Mesodermal cell (in vitro differentiated cells): ENCODE measurements at regions not wholly inside any gene's neighbourhood (a gene's known extent, or its start where the extent isn't known, plus 50 kb on each side); places are given as distances from the start of the nearest gene placed in this dataset.

Source experiments
- H3K27ac ChIP-seq: 2 replicates; pipeline ENCODE4 v1.7.0; 2013; ENCODE audit warnings: mild to moderate bottlenecking, low read depth, low read length, moderate library complexity; ENCODE audit not compliant: severe bottlenecking
- H3K36me3 ChIP-seq: 2 replicates; pipeline ENCODE4 v1.7.1; 2013; ENCODE audit warnings: mild to moderate bottlenecking, low read length, moderate library complexity; ENCODE audit not compliant: control insufficient read depth, insufficient read depth
- H3K4me1 ChIP-seq: one replicate; pipeline ENCODE4 v1.7.1; 2013; ENCODE audit warnings: mild to moderate bottlenecking, low read length; ENCODE audit not compliant: insufficient read depth, control insufficient read depth, poor library complexity, severe bottlenecking
- H3K4me3 ChIP-seq: 2 replicates; pipeline ENCODE4 v1.7.0; 2013; ENCODE audit warnings: low read length, control low read depth, mild to moderate bottlenecking; ENCODE audit not compliant: insufficient read depth, poor library complexity, severe bottlenecking; ENCODE audit errors: extremely low read depth
- H3K9me3 ChIP-seq: 2 replicates; pipeline ENCODE4 v1.7.1; 2013; ENCODE audit warnings: mild to moderate bottlenecking, low read length, moderate library complexity; ENCODE audit not compliant: control insufficient read depth
- WGBS, 2 experiments: methylation state at CpG; one replicate each; pipeline ENCODE4 v1.1.5; 2013; ENCODE audit warnings: missing lambda C conversion rate in 2 of 2; ENCODE audit not compliant: insufficient coverage in 2 of 2; 5-methylcytosine and 5-hydroxymethylcytosine counted together

GRCh38 chr12:107329569-107330324 is 236.4 kb upstream of the CRY1 start:
- H3K36me3 ChIP-seq: no peaks in the 10 kb centered on the region
- 88 to 100% methylated on average over 1 of the region's 1 CpG for WGBS, 2 experiments
- no peaks in the 10 kb centered on the region for H3K9me3 ChIP-seq
- peaks cover 24% of the 10 kb centered on the region for H3K4me1 ChIP-seq
- H3K27ac ChIP-seq: no peak overlapping the region
- no peak overlapping the region for H3K4me3 ChIP-seq

DNA sequence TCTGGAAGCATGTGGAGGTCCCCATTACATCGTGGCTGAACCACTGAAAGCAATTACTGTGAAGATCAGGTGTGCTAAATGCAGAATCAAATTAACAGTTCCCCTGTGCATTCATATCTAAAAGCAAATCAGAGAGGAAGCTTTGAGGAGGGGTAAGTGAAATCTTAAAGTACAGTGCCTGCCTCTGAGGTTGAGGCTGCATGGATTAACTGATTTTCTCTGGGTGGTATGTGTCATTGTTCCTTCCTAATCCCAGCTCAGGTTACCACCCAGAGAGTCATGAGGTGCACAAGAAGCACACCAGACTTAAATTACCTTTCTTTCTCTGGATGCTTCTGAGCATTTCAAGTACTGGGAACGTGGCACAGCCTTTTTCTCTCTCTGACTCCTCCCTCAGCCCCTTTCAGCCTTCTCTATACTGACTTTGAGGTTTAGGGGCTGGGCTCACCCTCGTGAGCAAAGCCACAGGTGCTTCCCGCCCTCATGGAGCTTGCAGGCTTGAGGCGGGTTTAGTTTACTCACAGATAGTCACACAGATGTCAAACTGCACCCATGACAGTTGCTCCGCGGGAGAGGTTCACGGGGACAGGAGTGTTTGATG is 237.6 kb upstream of the CRY1 start:
- Histone ChIP-seq H3K4me1 (peaks cover 24% of the 10 kb centered on the region), H3K4me3 (no peak overlapping the region)
- 56 to 69% methylated on average over 3 to 6 of the region's 8 CpGs for WGBS, 2 experiments

GRCh38 chr12:107331471-107331870 is 238.1 kb upstream of the CRY1 start:
- Histone ChIP-seq H3K36me3 (no peaks in the 10 kb centered on the region), H3K27ac (no peak overlapping the region), H3K4me1 (peaks cover 24% of the 10 kb centered on the region), H3K4me3 (no peak overlapping the region), H3K9me3 (no peaks in the 10 kb centered on the region)
- WGBS, 2 experiments: 93 to 100% methylated on average over 3 to 5 of the region's 9 CpGs

More for the DNA sequence above, 237.6 kb upstream of the CRY1 start:
- no peak overlapping the region for H3K27ac ChIP-seq
- no peaks in the 10 kb centered on the region for H3K9me3 ChIP-seq
- H3K36me3 ChIP-seq: no peaks in the 10 kb centered on the region

DNA sequence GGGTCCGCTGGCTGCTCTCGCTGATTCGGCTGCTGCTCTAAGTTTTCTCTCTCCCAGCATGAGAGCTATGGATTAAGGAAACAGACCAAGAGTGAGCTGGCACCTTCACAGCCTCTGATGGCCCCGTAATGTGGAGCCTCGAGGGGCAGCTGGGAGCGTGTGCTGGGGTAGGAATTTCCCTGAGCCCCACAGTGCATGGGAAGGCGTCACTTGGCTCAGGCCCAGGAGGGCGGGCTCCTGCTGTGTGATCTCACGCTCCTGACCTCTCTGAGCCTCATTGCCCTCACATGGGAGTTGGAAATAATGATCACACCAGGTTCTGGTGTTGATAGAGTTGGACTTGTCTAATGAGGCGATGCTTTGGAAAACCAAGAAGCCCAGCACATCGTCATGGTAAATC is 238.6 kb upstream of the CRY1 start:
- Histone ChIP-seq H3K4me3 (no peak overlapping the region), H3K27ac (no peak overlapping the region), H3K36me3 (no peaks in the 10 kb centered on the region), H3K9me3 (no peaks in the 10 kb centered on the region), H3K4me1 (peaks cover 24% of the 10 kb centered on the region)
- WGBS, 2 experiments: 89 to 91% methylated on average over 5 to 7 of the region's 11 CpGs

GRCh38 chr12:107332743-107333142 is 239.4 kb upstream of the CRY1 start:
- Histone ChIP-seq H3K9me3 (no peaks in the 10 kb centered on the region), H3K27ac (no peak overlapping the region), H3K4me3 (no peak overlapping the region), H3K4me1 (peaks cover 24% of the 10 kb centered on the region), H3K36me3 (no peaks in the 10 kb centered on the region)
- WGBS, 2 experiments: 77 to 84% methylated on average over 3 to 4 of the region's 4 CpGs

DNA sequence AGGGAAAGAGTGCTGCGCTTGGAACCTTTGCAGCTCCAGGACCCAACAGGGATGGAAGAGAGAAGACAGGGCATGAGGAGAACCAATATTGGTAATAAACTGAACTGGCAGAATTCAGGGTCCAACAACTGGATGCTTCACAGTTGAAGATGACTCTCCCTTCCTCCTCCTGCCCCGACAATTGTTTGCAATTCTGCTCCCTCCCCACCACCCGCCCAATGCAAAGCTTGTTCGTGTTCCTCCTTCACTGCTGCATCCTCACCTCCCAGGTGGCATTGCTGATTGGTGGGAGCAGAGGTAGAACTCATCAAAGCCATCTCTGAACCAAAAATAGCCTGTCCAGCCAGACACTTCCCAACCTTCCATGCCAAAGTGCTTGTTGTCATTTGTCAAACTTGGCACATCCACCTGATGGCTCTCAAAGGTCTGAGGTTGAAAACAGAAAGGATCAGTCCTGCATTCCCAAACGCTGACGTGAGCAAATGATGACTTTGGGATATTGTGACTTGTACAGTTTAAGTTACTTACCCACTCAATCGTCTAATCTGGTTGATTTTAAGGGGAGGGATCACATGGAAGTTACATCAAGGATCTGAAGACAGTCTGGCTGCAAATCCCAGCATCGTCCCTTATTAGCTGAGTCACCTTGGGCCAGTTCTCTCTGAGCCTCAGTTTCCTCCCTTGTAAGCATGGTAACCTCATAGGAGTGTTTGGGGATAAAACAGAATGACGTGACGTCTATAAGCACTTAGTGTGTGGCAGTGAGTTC is 242.6 kb upstream of the CRY1 start:
- 84 to 90% methylated on average over 3 to 4 of the region's 10 CpGs for WGBS, 2 experiments
- H3K4me1 ChIP-seq: peaks cover 3% of the 10 kb centered on the region
- H3K4me3 ChIP-seq: no peak overlapping the region
- H3K36me3 ChIP-seq: no peaks in the 10 kb centered on the region
- H3K27ac ChIP-seq: no peak overlapping the region
- H3K9me3 ChIP-seq: no peaks in the 10 kb centered on the region

GRCh38 chr12:107336695-107337094 is 243.3 kb upstream of the CRY1 start:
- no peaks in the 10 kb centered on the region for H3K9me3 ChIP-seq
- no peaks in the 10 kb centered on the region for H3K36me3 ChIP-seq
- H3K4me1 ChIP-seq: no peaks in the 10 kb centered on the region
- no peak overlapping the region for H3K4me3 ChIP-seq
- H3K27ac ChIP-seq: no peak overlapping the region
- 92 to 95% methylated on average over 3 to 4 of the region's 4 CpGs for WGBS, 2 experiments

DNA sequence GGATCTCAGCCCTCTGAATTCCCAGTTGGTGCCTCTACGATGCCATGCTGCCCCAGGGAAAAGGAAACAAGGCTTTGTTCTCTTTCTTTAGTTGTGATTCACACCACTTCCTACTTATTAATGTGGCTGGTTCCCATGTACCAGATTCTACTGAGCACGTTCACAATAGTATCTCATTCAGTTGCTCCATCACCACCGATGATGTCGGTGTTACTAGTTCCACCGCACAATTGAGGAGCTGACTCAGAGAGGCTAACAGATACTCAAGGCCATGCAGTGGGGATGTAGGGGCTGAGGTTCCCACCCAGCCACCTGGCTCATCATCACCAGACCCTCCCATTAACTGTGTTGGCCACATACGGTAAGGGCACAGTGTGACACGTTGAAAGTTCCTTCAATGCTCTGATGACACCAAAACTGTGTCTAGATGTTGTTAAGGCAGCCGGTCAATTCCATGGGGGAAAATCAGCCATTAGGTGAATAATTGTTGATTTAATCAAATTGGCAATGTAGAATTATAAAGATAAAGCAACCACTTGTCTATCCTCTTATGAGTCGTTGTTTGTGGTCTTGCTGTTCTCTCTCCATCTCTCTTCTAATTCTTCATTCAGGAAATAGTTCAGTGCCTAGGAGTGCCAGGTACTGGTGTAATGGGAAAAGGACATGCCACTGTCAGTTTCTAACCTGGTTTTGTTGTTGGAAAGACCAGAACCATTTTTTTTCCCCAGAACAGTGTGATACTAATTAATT is 244.2 kb upstream of the CRY1 start:
- no peaks in the 10 kb centered on the region for H3K4me1 ChIP-seq
- no peaks in the 10 kb centered on the region for H3K9me3 ChIP-seq
- no peak overlapping the region for H3K4me3 ChIP-seq
- H3K36me3 ChIP-seq: no peaks in the 10 kb centered on the region
- H3K27ac ChIP-seq: no peak overlapping the region
- 86 to 88% methylated on average over 7 of the region's 9 CpGs for WGBS, 2 experiments

DNA sequence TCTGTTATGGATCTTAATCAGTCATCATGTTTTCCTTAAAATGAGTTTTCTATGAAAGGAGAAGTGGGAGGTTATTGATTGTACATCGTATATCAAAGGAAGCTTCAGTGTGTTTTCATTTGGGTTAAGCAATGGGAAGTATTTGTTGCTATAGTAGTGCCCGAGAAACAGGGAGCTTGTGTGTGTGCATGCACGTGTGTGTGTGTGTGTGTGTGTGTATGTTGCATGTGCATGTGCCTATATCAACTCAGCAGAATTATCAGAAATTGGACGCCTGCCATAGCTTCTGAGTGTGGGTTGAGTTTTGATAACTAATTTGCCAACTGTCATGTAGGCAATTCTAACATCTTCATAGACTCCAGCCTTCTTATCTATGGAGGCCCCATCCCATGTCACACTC is 246.1 kb upstream of the CRY1 start:
- no peak overlapping the region for H3K27ac ChIP-seq
- no peaks in the 10 kb centered on the region for H3K9me3 ChIP-seq
- WGBS, 2 experiments: 87 to 100% methylated on average over 1 to 2 of the region's 4 CpGs
- H3K4me1 ChIP-seq: peaks cover 4% of the 10 kb centered on the region
- H3K4me3 ChIP-seq: no peak overlapping the region
- H3K36me3 ChIP-seq: no peaks in the 10 kb centered on the region

GRCh38 chr12:107339932-107340331 is 246.6 kb upstream of the CRY1 start:
- Histone ChIP-seq H3K9me3 (no peaks in the 10 kb centered on the region), H3K4me3 (no peak overlapping the region), H3K27ac (no peak overlapping the region), H3K36me3 (no peaks in the 10 kb centered on the region), H3K4me1 (peaks cover 4% of the 10 kb centered on the region)
- WGBS, 2 experiments: 100% methylated on average over 1 of the region's 2 CpGs; no CpG with 5 or more reads in 1 of the 2 experiments
